Osteoblast (primary cell): ENCODE measurements at regions not wholly inside any gene's neighbourhood (a gene's known extent, or its start where the extent isn't known, plus 50 kb on each side); places are given as distances from the start of the nearest gene placed in this dataset.

Source experiments
- DNase-seq: peaks from one replicate; pipeline ENCODE4 v3.0.0; 2011; ENCODE audit warnings: low spot score, mixed read lengths; ENCODE audit not compliant: insufficient read length; ENCODE audit errors: missing footprints
- H2AFZ ChIP-seq: 2 replicates; pipeline ENCODE4 v1.6.0; 2011; ENCODE audit warnings: mild to moderate bottlenecking, low read length
- H3K27ac ChIP-seq: 2 replicates; pipeline ENCODE4 v1.5.1; 2011; ENCODE audit warnings: mild to moderate bottlenecking, low read depth, low read length, moderate library complexity
- H3K27me3 ChIP-seq: 2 replicates; pipeline ENCODE4 v1.6.0; 2012; ENCODE audit warnings: mild to moderate bottlenecking, control low read depth, inconsistent platforms, low read length, moderate library complexity; ENCODE audit not compliant: insufficient read depth
- H3K36me3 ChIP-seq: 2 replicates; pipeline ENCODE4 v1.5.1; 2011; ENCODE audit warnings: mild to moderate bottlenecking, low read length, control low read depth, moderate library complexity; ENCODE audit not compliant: insufficient read depth
- H3K4me1 ChIP-seq: 2 replicates; pipeline ENCODE4 v1.5.1; 2011; ENCODE audit warnings: mild to moderate bottlenecking, low read length, control low read depth, moderate library complexity; ENCODE audit not compliant: insufficient read depth
- H3K4me2 ChIP-seq: 2 replicates; pipeline ENCODE4 v1.6.0; 2011; ENCODE audit warnings: mild to moderate bottlenecking, low read length; ENCODE audit not compliant: insufficient read depth
- H3K4me3 ChIP-seq: fragments of 200-600 bp; sonication (generic); 3 replicates; pipeline ENCODE4 v1.5.1; 2012; ENCODE audit warnings: mild to moderate bottlenecking, low read length, inconsistent platforms; ENCODE audit not compliant: insufficient read depth
- H3K79me2 ChIP-seq: 2 replicates; pipeline ENCODE4 v1.6.0; 2012; ENCODE audit warnings: mild to moderate bottlenecking, low read length, control low read depth, inconsistent platforms; ENCODE audit not compliant: insufficient read depth
- H3K9me3 ChIP-seq: 2 replicates; pipeline ENCODE4 v1.5.1; 2011; ENCODE audit warnings: low read depth, low read length, control low read depth
- H4K20me1 ChIP-seq: 2 replicates; pipeline ENCODE4 v1.6.0; 2012; ENCODE audit warnings: mild to moderate bottlenecking, low read length, control low read depth; ENCODE audit not compliant: insufficient read depth
- TF ChIP-seq, protein P1 (sequence below): IDR thresholded peaks from 2 replicates; pipeline ENCODE4 v1.5.1; 2011; ENCODE audit warnings: mild to moderate bottlenecking, low read depth, low read length, moderate library complexity; ENCODE audit errors: extremely low read depth

DNA sequence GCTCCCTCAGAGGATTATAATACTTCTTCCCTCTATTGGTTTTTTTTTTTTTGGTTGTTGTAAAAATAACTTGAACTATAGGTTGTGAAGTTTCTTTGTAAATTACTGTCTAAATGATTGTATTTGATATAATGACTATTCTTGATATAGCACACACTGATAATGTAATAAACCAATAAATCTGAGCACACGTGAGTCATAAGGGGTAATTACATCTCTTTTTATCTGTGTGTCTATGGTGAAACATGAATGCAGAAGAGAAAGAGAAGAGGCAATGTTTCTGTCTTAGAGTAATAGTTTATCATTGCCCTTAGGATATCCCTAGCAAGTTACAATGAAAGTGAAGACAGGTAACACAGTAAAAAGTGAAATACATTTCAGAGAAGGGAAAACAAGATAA, 64.1 kb upstream of the RAPGEF4 start:
- no peak overlapping the region for H3K4me2 ChIP-seq
- H3K9me3 ChIP-seq, result no peaks in the 10 kb centered on the region
- H3K4me3 ChIP-seq, result no peak overlapping the region
- peaks cover 16% of the 10 kb centered on the region for H3K4me1 ChIP-seq
- H3K36me3 ChIP-seq, result no peaks in the 10 kb centered on the region
- TF ChIP-seq, protein P1, sequence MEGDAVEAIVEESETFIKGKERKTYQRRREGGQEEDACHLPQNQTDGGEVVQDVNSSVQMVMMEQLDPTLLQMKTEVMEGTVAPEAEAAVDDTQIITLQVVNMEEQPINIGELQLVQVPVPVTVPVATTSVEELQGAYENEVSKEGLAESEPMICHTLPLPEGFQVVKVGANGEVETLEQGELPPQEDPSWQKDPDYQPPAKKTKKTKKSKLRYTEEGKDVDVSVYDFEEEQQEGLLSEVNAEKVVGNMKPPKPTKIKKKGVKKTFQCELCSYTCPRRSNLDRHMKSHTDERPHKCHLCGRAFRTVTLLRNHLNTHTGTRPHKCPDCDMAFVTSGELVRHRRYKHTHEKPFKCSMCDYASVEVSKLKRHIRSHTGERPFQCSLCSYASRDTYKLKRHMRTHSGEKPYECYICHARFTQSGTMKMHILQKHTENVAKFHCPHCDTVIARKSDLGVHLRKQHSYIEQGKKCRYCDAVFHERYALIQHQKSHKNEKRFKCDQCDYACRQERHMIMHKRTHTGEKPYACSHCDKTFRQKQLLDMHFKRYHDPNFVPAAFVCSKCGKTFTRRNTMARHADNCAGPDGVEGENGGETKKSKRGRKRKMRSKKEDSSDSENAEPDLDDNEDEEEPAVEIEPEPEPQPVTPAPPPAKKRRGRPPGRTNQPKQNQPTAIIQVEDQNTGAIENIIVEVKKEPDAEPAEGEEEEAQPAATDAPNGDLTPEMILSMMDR, result no peak
- no peak overlapping the region for H2AFZ ChIP-seq
- H3K27ac ChIP-seq, result no peak overlapping the region
- DNase-seq, result no peak
- no peaks in the 10 kb centered on the region for H3K79me2 ChIP-seq
- no peaks in the 10 kb centered on the region for H4K20me1 ChIP-seq
- H3K27me3 ChIP-seq, result no peaks in the 10 kb centered on the region

DNA sequence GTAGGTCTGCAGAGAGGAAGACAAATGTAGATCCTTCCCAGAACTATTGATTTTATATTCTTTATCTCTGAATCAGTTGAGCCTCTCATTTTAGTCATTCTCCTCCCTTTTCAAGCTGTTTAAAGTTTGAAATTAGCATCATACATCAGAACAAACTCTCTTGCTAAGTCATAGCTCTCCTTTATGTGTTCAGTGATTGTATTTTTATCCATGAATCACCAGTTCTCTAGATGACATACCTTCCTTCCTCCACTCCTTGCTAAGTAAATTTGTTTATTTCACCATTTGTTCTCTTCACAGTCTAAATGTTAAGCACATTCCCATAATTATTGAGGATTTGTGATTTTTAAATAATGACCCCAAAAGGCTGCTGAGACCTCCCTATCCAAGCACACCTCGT, 63.5 kb upstream of the RAPGEF4 start:
- Histone ChIP-seq H2AFZ (no peak overlapping the region), H3K4me2 (no peak overlapping the region), H3K79me2 (no peaks in the 10 kb centered on the region), H3K4me3 (no peak overlapping the region), H4K20me1 (no peaks in the 10 kb centered on the region), H3K36me3 (no peaks in the 10 kb centered on the region), H3K27me3 (no peaks in the 10 kb centered on the region), H3K9me3 (no peaks in the 10 kb centered on the region), H3K27ac (no peak overlapping the region), H3K4me1 (peaks cover 16% of the 10 kb centered on the region)
- DNase-seq, result peak; percentile 71
- TF ChIP-seq, protein P1, result no peak

DNA sequence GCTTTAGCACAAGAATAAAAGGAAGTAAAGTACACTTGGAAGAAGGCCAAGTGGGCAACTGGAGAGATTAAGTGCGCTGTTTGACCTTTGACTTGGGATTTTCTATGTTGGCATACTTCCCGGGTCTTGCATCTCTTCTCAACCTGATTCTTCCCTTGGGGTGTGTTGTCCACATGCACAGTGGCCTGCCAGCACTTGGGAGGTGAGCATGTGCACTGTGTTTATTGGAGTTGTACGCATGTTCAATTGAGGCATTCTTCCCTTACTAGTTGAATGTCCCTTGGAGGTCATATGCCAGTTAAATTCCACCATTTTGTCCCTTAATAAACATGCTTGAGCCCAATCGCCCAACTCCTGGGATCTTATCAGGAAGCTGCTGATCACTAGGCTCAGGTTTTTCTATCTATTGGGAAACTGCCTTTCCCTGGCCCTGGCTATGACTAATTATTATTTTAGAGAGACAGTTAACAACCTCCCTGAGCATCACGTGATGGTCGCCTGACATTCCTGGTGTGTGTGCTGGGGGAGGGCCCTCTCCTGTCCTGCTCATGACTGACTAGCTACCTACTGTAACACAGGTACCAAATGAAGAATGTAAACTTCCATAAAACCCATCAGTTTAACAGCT, 62.5 kb upstream of the RAPGEF4 start:
- Histone ChIP-seq H3K27ac (no peak overlapping the region), H3K4me1 (peaks cover 13% of the 10 kb centered on the region), H3K4me3 (no peak overlapping the region), H3K27me3 (no peaks in the 10 kb centered on the region), H3K79me2 (no peaks in the 10 kb centered on the region), H3K36me3 (no peaks in the 10 kb centered on the region), H2AFZ (no peak overlapping the region), H3K9me3 (no peaks in the 10 kb centered on the region), H3K4me2 (no peak overlapping the region), H4K20me1 (no peaks in the 10 kb centered on the region)
- TF ChIP-seq, protein P1, result no peak
- DNase-seq, result peak; percentile 69

DNA sequence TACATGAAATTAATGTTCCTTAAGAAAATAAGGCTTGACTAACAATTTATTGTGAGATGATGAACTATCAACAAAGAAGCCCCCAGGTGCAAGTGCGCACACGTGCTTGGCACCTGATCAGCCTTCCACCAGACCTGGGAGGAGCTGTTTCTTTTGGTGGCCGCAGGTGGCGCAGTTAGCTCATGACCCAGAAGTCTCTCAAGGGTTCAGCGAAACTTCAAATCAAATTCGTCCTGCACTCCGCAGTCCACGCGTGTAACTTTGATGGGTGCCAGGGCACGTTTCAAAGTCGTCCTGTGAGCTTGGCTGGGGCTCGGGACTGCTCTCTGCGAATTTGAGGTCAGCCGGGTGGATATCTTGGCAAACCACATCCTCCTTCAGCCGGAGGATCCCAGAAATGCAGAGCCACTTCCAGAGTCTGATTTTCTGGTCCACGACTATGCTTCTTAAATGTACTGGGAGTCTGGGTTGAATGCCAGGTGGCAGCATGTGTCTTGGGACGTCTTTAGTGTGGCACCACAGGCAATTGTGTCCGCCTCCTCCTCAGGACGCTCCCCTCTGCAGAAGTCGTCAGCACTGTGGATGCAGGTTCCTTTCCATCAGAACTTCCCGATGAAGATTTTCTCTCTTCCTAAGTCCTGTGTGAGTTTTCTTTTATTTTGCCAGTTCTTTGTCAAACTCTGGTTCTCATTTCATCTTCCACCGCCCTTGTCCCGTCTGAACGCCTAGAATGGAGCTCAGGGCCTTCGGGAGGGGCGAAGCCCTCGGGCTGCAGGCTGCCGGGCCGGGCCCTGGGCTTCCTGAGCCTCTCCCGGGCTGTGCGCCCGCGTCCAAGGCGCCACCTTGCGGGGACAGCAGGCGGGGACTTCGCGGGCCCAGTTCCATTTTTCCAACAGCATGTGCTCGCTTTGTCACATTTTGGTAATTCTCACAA, 61.3 kb upstream of the RAPGEF4 start:
- peak; percentile 57 for DNase-seq
- Histone ChIP-seq H3K79me2 (no peaks in the 10 kb centered on the region), H4K20me1 (no peaks in the 10 kb centered on the region), H3K4me2 (no peak overlapping the region), H3K4me1 (peaks cover 9% of the 10 kb centered on the region), H3K36me3 (no peaks in the 10 kb centered on the region), H3K27ac (no peak overlapping the region), H3K4me3 (no peak overlapping the region), H3K9me3 (no peaks in the 10 kb centered on the region), H3K27me3 (no peaks in the 10 kb centered on the region), H2AFZ (peak overlapping the region; percentile 38)
- TF ChIP-seq, protein P1, result peak; percentile 39
